Aorta (tissue), 5 donors: ENCODE measurements at regions not wholly inside any gene's neighbourhood (a gene's known extent, or its start where the extent isn't known, plus 50 kb on each side); places are given as distances from the start of the nearest gene placed in this dataset.
"Not testable (repeated sequence)": the region's sequence is repeated elsewhere in the genome, so short reads cannot be mapped to it uniquely, and the experiment has no call there.

Experiments
- ATAC-seq: fragments of 200-7000 bp; cut with Tn5 transposase; one replicate; pipeline ENCODE4 v1.9.1; 2022; ENCODE audit warnings: moderate library complexity; ENCODE audit not compliant: low FRiP score
- DNase-seq, 2 donors: peaks; one replicate each; pipeline ENCODE4 v3.0.0-alpha.2; 2020
- H3K27ac ChIP-seq, 2 donors: one replicate each; pipeline ENCODE4 v1.5.1; 2013; ENCODE audit warnings: low read length in 2 of 2, mild to moderate bottlenecking in 2 of 2, moderate library complexity in 2 of 2, control low read depth in 1 of 2, inconsistent platforms in 1 of 2, low read depth in 1 of 2
- H3K27me3 ChIP-seq, 2 donors: one replicate each; pipeline ENCODE4 v1.6.1; 2013; ENCODE audit warnings: control low read depth in 1 of 2, low read length in 1 of 2, mild to moderate bottlenecking in 1 of 2, moderate library complexity in 1 of 2; ENCODE audit not compliant: insufficient read depth in 2 of 2, control insufficient read depth in 1 of 2
- H3K36me3 ChIP-seq, 2 donors: one replicate each; pipeline ENCODE4 v1.6.1; 2013; ENCODE audit warnings: control low read depth in 1 of 2, low read length in 1 of 2, mild to moderate bottlenecking in 1 of 2; ENCODE audit not compliant: insufficient read depth in 2 of 2, control insufficient read depth in 1 of 2
- H3K4me1 ChIP-seq, 2 donors: one replicate each; pipeline ENCODE4 v1.6.1; 2013; ENCODE audit warnings: low read length in 2 of 2, control low read depth in 1 of 2, mild to moderate bottlenecking in 1 of 2, moderate library complexity in 1 of 2; ENCODE audit not compliant: insufficient read depth in 2 of 2, control insufficient read depth in 1 of 2
- H3K4me3 ChIP-seq, 2 donors: one replicate each; pipeline ENCODE4 v1.5.1; 2013; ENCODE audit warnings: low read length in 2 of 2, control low read depth in 1 of 2, mild to moderate bottlenecking in 1 of 2
- H3K9me3 ChIP-seq: one replicate; pipeline ENCODE4 v1.6.1; 2013; ENCODE audit warnings: mild to moderate bottlenecking, low read length; ENCODE audit not compliant: control insufficient read depth
- WGBS, 2 donors: extraction: QIAGEN DNeasy Blood & Tissue Kit; methylation state at CpG; one replicate each; pipeline ENCODE4 v1.1.7; 2013; 5-methylcytosine and 5-hydroxymethylcytosine counted together
- intact Hi-C, 2 donors: fragments of 100-400 bp; cut with DNase I; formaldehyde crosslinking; loops; one replicate each; pipeline versions ENCODE4 v1.14.2 to v1.15.0; 2022
- donor health status: healthy with polysubstance abuse.
- donor health status: Bipolar disorder and iron deficiency.
- donor health status: DM: no; HTN: no; CAD: no.
- donor health status: DM: no; HTN: no; CAD: no.
- donor health status: DM: yes; HTN: yes; CAD: no.

GRCh38 chr14:97109234-97109633 is 312.1 kb downstream of the VRK1 start:
- DNase-seq (no peak), ATAC-seq (no peak)
- no peak overlapping the region for H3K4me3 ChIP-seq
- no peaks in the 10 kb centered on the region for H3K27me3 ChIP-seq
- no peak overlapping the region for H3K27ac ChIP-seq
- intact Hi-C loops = no loop called here
- no peaks in the 10 kb centered on the region for H3K36me3 ChIP-seq
- peaks cover 10% of the 10 kb centered on the region for H3K9me3 ChIP-seq
- no peaks in the 10 kb centered on the region for H3K4me1 ChIP-seq
- 77 to 78% methylated on average over 7 of the region's 7 CpGs for WGBS, 2 donors

- Histone ChIP-seq H3K27me3 (no peaks in the 10 kb centered on the region), H3K4me3 (no peak overlapping the region), H3K36me3 (no peaks in the 10 kb centered on the region), H3K27ac (no peak overlapping the region), H3K4me1 (no peaks in the 10 kb centered on the region), H3K9me3 (peaks cover 8% of the 10 kb centered on the region)
- DNase-seq (no peak), ATAC-seq (no peak)
- 24 to 41% methylated on average over 7 of the region's 7 CpGs for WGBS, 2 donors
- intact Hi-C loops = no loop called here
These were observed 316.2 kb downstream of the VRK1 start for GRCh38 chr14:97113339-97113738.

GRCh38 chr14:97116546-97116945 is 319.4 kb downstream of the VRK1 start:
- no peaks in the 10 kb centered on the region for H3K27me3 ChIP-seq
- ATAC-seq = no peak
- WGBS, 2 donors = 77 to 80% methylated on average over 3 of the region's 3 CpGs
- H3K4me1 ChIP-seq = no peaks in the 10 kb centered on the region
- no peak overlapping the region for H3K27ac ChIP-seq
- intact Hi-C loops = no loop called here
- no peak overlapping the region for H3K4me3 ChIP-seq
- no peak for DNase-seq
- H3K9me3 ChIP-seq = no peaks in the 10 kb centered on the region
- no peaks in the 10 kb centered on the region for H3K36me3 ChIP-seq

GRCh38 chr14:97117693-97118092 is 320.5 kb downstream of the VRK1 start:
- no peak for ATAC-seq
- no peaks in the 10 kb centered on the region for H3K36me3 ChIP-seq
- no peaks in the 10 kb centered on the region for H3K27me3 ChIP-seq

GRCh38 chr14:97120204-97120603 is 323.0 kb downstream of the VRK1 start:
- Histone ChIP-seq H3K27ac (no peak overlapping the region), H3K4me1 (no peaks in the 10 kb centered on the region), H3K4me3 (no peak overlapping the region), H3K27me3 (no peaks in the 10 kb centered on the region), H3K9me3 (no peaks in the 10 kb centered on the region), H3K36me3 (no peaks in the 10 kb centered on the region)
- no peak for DNase-seq
- ATAC-seq = no peak
- WGBS, 2 donors = 79 to 82% methylated on average over 3 of the region's 3 CpGs
- intact Hi-C loops = no loop called here

More at GRCh38 chr14:97117693-97118092, 320.5 kb downstream of the VRK1 start:
- no peak for DNase-seq
- intact Hi-C loops = no loop called here
- Histone ChIP-seq H3K9me3 (no peaks in the 10 kb centered on the region), H3K4me1 (no peaks in the 10 kb centered on the region), H3K27ac (no peak overlapping the region), H3K4me3 (no peak overlapping the region)
- 73 to 78% methylated on average over 8 of the region's 8 CpGs for WGBS, 2 donors

GRCh38 chr14:97120611-97121031 is 323.4 kb downstream of the VRK1 start:
- no peak overlapping the region for H3K27ac ChIP-seq
- DNase-seq = no peak
- intact Hi-C loops = no loop called here
- ATAC-seq = no peak
- no peaks in the 10 kb centered on the region for H3K4me1 ChIP-seq
- H3K27me3 ChIP-seq = no peaks in the 10 kb centered on the region
- 62 to 70% methylated on average over 2 of the region's 2 CpGs for WGBS, 2 donors
- no peaks in the 10 kb centered on the region for H3K9me3 ChIP-seq
- no peak overlapping the region for H3K4me3 ChIP-seq
- H3K36me3 ChIP-seq = no peaks in the 10 kb centered on the region

GRCh38 chr14:97129639-97130038 is 332.5 kb downstream of the VRK1 start:
- WGBS, 2 donors = 85 to 88% methylated on average over 2 of the region's 2 CpGs
- intact Hi-C loops = no loop called here
- Histone ChIP-seq H3K27me3 (peaks cover 0 to 3% of the 10 kb centered on the region in 2 donors), H3K36me3 (no peaks in the 10 kb centered on the region), H3K4me1 (no peaks in the 10 kb centered on the region), H3K27ac (no peak overlapping the region), H3K9me3 (peaks cover 1% of the 10 kb centered on the region), H3K4me3 (no peak overlapping the region)
- DNase-seq = no peak
- no peak for ATAC-seq

GRCh38 chr14:97135847-97136246 is 338.7 kb downstream of the VRK1 start:
- H3K36me3 ChIP-seq, H3K27ac ChIP-seq, intact Hi-C loops, H3K27me3 ChIP-seq, DNase-seq, H3K4me3 ChIP-seq, ATAC-seq, H3K9me3 ChIP-seq, H3K4me1 ChIP-seq: not testable (repeated sequence)
- 92% methylated on average over 1 of the region's 1 CpG for WGBS, 2 donors

GRCh38 chr14:97137705-97138104 is 340.5 kb downstream of the VRK1 start:
- no peak for DNase-seq
- intact Hi-C loops = no loop called here
- 60 to 61% methylated on average over 7 of the region's 7 CpGs for WGBS, 2 donors

More at GRCh38 chr14:97137705-97138104, 340.5 kb downstream of the VRK1 start:
- H3K36me3 ChIP-seq = no peaks in the 10 kb centered on the region
- no peak overlapping the region for H3K4me3 ChIP-seq
- no peak for ATAC-seq
- H3K27me3 ChIP-seq = no peaks in the 10 kb centered on the region
- no peak overlapping the region for H3K27ac ChIP-seq
- H3K9me3 ChIP-seq = peaks cover 2% of the 10 kb centered on the region
- no peaks in the 10 kb centered on the region for H3K4me1 ChIP-seq
